GM21723 (cell line): ENCODE measurements at regions not wholly inside any gene's neighbourhood (a gene's known extent, or its start where the extent isn't known, plus 50 kb on each side); places are given as distances from the start of the nearest gene placed in this dataset.
"Not testable (repeated sequence)": the region's sequence is repeated elsewhere in the genome, so short reads cannot be mapped to it uniquely, and the experiment has no call there.

Experiments
- ATAC-seq: cut with Tn5 transposase; IDR thresholded peaks from one replicate; pipeline ENCODE4 v1.9.1; 2021; ENCODE audit warnings: mild to moderate bottlenecking, moderate library complexity; ENCODE audit not compliant: unreplicated experiment

- no peak for ATAC-seq
Measured at GRCh38 chr1:219732814-219733491, 120.0 kb upstream of the ZC3H11B start.

GRCh38 chr1:219731771-219732170 is 118.9 kb upstream of the ZC3H11B start:
- ATAC-seq = no peak

- no peak for ATAC-seq
Measured at GRCh38 chr1:219726480-219727272, 113.8 kb upstream of the ZC3H11B start.

- no peak for ATAC-seq
Measured at GRCh38 chr1:219724440-219724839, 111.5 kb upstream of the ZC3H11B start.

- ATAC-seq = no peak
Measured at GRCh38 chr1:219717536-219717935, 104.6 kb upstream of the ZC3H11B start.

- no peak for ATAC-seq
Measured at GRCh38 chr1:219716611-219717114, 103.8 kb upstream of the ZC3H11B start.

GRCh38 chr1:219713981-219714381 is 101.1 kb upstream of the ZC3H11B start:
- ATAC-seq = no peak

GRCh38 chr1:219712506-219712905 is 99.6 kb upstream of the ZC3H11B start:
- no peak for ATAC-seq

- ATAC-seq = no peak
Measured at GRCh38 chr1:219710529-219711194, 97.8 kb upstream of the ZC3H11B start.

GRCh38 chr1:219708919-219709543 is 96.1 kb upstream of the ZC3H11B start:
- no peak for ATAC-seq

- ATAC-seq = not testable (repeated sequence)
Measured at GRCh38 chr1:219707885-219708284, 95.0 kb upstream of the ZC3H11B start.

GRCh38 chr1:219704331-219704730 is 91.4 kb upstream of the ZC3H11B start:
- ATAC-seq = not testable (repeated sequence)

GRCh38 chr1:219703368-219703639 is 90.4 kb upstream of the ZC3H11B start:
- ATAC-seq = no peak

GRCh38 chr1:219701476-219701875 is 88.6 kb upstream of the ZC3H11B start:
- no peak for ATAC-seq

GRCh38 chr1:219699870-219700269 is 87.0 kb upstream of the ZC3H11B start:
- ATAC-seq = no peak

GRCh38 chr1:219697682-219698081 is 84.8 kb upstream of the ZC3H11B start:
- no peak for ATAC-seq

- no peak for ATAC-seq
Measured at GRCh38 chr1:219692981-219693380, 80.1 kb upstream of the ZC3H11B start.

- ATAC-seq = no peak
Measured at GRCh38 chr1:219689774-219690173, 76.9 kb upstream of the ZC3H11B start.

GRCh38 chr1:219687779-219688178 is 74.9 kb upstream of the ZC3H11B start:
- no peak for ATAC-seq

GRCh38 chr1:219686171-219686570 is 73.3 kb upstream of the ZC3H11B start:
- no peak for ATAC-seq

- no peak for ATAC-seq
Measured at GRCh38 chr1:219682788-219683187, 69.9 kb upstream of the ZC3H11B start.
